K562 (cell line): ENCODE measurements at regions not wholly inside any gene's neighbourhood (a gene's known extent, or its start where the extent isn't known, plus 50 kb on each side); places are given as distances from the start of the nearest gene placed in this dataset.

Experiments
- ZNF512 ChIP-seq: IDR thresholded peaks from 2 replicates; pipeline ENCODE4 v1.6.1; 2016; ENCODE audit warnings: missing genetic modification characterization, missing compliant biosample characterization
- TF ChIP-seq, protein P1 (sequence below): fragments of 450-650 bp; IDR thresholded peaks from 2 replicates; pipeline ENCODE4 v1.6.1; 2016; ENCODE audit warnings: low read depth

DNA sequence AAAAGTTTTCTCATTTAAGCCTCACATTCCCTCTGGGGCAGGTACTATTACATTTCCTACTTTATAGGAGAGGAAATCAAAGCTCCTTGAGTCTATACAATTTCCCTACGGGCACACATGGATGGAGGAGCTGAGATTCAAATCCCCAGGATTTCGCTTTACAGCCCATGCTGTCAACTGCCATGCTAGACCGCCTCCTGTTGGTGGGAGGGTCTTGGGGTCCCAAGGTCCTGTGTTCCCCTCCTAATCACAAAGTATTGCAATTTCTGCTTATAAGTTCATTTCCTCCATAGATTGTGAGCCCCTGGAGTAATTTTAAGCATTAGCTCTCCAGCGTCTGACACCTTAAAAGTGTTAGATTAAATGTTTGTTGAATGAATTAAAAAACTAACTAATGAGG, 95.9 kb upstream of the SMARCA2 start (continued):
- TF ChIP-seq, protein P1, sequence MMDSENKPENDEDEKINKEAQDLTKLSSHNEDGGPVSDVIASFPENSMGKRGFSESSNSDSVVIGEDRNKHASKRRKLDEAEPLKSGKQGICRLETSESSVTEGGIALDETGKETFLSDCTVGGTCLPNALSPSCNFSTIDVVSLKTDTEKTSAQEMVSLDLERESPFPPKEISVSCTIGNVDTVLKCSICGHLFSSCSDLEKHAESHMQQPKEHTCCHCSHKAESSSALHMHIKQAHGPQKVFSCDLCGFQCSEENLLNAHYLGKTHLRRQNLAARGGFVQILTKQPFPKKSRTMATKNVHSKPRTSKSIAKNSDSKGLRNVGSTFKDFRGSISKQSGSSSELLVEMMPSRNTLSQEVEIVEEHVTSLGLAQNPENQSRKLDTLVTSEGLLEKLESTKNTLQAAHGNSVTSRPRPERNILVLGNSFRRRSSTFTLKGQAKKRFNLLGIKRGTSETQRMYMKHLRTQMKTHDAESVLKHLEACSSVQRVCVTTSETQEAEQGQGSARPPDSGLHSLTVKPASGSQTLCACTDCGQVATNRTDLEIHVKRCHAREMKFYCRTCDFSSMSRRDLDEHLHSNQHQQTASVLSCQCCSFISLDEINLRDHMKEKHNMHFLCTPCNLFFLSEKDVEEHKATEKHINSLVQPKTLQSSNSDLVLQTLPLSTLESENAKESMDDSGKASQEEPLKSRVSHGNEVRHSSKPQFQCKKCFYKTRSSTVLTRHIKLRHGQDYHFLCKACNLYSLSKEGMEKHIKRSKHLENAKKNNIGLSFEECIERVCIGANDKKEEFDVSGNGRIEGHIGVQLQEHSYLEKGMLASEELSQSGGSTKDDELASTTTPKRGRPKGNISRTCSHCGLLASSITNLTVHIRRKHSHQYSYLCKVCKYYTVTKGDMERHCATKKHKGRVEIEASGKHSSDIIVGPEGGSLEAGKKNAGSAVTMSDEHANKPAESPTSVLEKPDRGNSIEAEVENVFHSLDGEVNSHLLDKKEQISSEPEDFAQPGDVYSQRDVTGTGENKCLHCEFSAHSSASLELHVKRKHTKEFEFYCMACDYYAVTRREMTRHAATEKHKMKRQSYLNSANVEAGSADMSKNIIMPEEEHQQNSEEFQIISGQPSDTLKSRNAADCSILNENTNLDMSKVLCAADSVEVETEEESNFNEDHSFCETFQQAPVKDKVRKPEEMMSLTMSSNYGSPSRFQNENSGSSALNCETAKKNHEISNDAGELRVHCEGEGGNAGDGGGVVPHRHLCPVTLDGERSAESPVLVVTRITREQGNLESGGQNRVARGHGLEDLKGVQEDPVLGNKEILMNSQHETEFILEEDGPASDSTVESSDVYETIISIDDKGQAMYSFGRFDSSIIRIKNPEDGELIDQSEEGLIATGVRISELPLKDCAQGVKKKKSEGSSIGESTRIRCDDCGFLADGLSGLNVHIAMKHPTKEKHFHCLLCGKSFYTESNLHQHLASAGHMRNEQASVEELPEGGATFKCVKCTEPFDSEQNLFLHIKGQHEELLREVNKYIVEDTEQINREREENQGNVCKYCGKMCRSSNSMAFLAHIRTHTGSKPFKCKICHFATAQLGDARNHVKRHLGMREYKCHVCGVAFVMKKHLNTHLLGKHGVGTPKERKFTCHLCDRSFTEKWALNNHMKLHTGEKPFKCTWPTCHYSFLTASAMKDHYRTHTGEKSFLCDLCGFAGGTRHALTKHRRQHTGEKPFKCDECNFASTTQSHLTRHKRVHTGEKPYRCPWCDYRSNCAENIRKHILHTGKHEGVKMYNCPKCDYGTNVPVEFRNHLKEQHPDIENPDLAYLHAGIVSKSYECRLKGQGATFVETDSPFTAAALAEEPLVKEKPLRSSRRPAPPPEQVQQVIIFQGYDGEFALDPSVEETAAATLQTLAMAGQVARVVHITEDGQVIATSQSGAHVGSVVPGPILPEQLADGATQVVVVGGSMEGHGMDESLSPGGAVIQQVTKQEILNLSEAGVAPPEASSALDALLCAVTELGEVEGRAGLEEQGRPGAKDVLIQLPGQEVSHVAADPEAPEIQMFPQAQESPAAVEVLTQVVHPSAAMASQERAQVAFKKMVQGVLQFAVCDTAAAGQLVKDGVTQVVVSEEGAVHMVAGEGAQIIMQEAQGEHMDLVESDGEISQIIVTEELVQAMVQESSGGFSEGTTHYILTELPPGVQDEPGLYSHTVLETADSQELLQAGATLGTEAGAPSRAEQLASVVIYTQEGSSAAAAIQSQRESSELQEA = no peak
- no peak for TF ChIP-seq ZNF512 (tag)
